ENCODE measurements at regions not wholly inside any gene's neighbourhood (a gene's known extent, or its start where the extent isn't known, plus 50 kb on each side); places are given as distances from the start of the nearest gene placed in this dataset.

- no peak overlapping the region for H3K4me2 ChIP-seq
- H3K27ac ChIP-seq: no peak overlapping the region
- ChIA-PET CTCF (interaction anchor here (1.0 kb wide), 1 partner anchor 11 kb away, joined by 3 read pairs; no protein-coding TSS in a partner anchor), POLR2A (no interaction called here)
- 52% methylated on average over 5 of the region's 5 CpGs for WGBS (ENCODE audit: missing lambda C conversion rate)
- no peak for ATAC-seq
- no peaks in the 10 kb centered on the region for H3K4me1 ChIP-seq
- no peak for FAIRE-seq
- no peak overlapping the region for H3K4me3 ChIP-seq
- no peak for DNase-seq (ENCODE audit: low read depth in 1 of 2, low spot score in 1 of 2)
- H3K9me3 ChIP-seq: peaks cover 8% of the 10 kb centered on the region
- no peak for TF ChIP-seq NFE2L2 (conservative IDR thresholded peaks at IDR 0.05; ENCODE audit: low read length)
- TF ChIP-seq ZC3H11A (IDR thresholded peaks at IDR 0.05): no peak
- TF ChIP-seq EHMT2 (IDR thresholded peaks at IDR 0.05; ENCODE audit: low read depth): no peak
- no peak for TF ChIP-seq BHLHE40 (IDR thresholded peaks at IDR 0.05; ENCODE audit: low read depth, low read length)
- no peak for TF ChIP-seq MAFK (IDR thresholded peaks at IDR 0.05; ENCODE audit: partially characterized antibody)
- no peak for TF ChIP-seq HOXA7 (CRISPR knock-in tag; IDR thresholded peaks at IDR 0.05)
- TF ChIP-seq JUN (IDR thresholded peaks at IDR 0.05): no peak
- TF ChIP-seq TP53 (CRISPR knock-in tag; IDR thresholded peaks at IDR 0.05): no peak
- TF ChIP-seq RCOR1 (IDR thresholded peaks at IDR 0.05; ENCODE audit: low read depth, low read length): no peak
- no peak for TF ChIP-seq CHD4 (IDR thresholded peaks at IDR 0.05; ENCODE audit: borderline replicate concordance)
- TF ChIP-seq RNF2 (IDR thresholded peaks at IDR 0.05; ENCODE audit: borderline replicate concordance, low read depth): no peak
These were observed 89.9 kb upstream of the STMND1 start for GRCh38 chr6:17011985-17012384.

- ATAC-seq: no peak
- no peak overlapping the region for H3K4me2 ChIP-seq
- H3K27ac ChIP-seq: no peak overlapping the region
- H3K4me3 ChIP-seq: no peak overlapping the region
- peaks cover 8% of the 10 kb centered on the region for H3K9me3 ChIP-seq
- H3K4me1 ChIP-seq: no peaks in the 10 kb centered on the region
- 31% methylated on average over 4 of the region's 4 CpGs for WGBS (ENCODE audit: missing lambda C conversion rate)
- no peak for TF ChIP-seq PBX3 (IDR thresholded peaks at IDR 0.05)
- TF ChIP-seq RFX5 (IDR thresholded peaks at IDR 0.05): no peak
- TF ChIP-seq CTCF (IDR thresholded peaks at IDR 0.05): no peak
- TF ChIP-seq TFCP2L1 (CRISPR knock-in tag; IDR thresholded peaks at IDR 0.05): no peak
- TF ChIP-seq HMGXB4 (CRISPR knock-in tag; IDR thresholded peaks at IDR 0.05; ENCODE audit: borderline replicate concordance): no peak
- TF ChIP-seq EHF (CRISPR knock-in tag; IDR thresholded peaks at IDR 0.05): no peak
- TF ChIP-seq HEYL (CRISPR knock-in tag; IDR thresholded peaks at IDR 0.05): no peak
- TF ChIP-seq RAD21 (conservative IDR thresholded peaks at IDR 0.05 in 1 of 2, IDR thresholded peaks at IDR 0.05 in 1 of 2): no peak
- no peak for TF ChIP-seq NR3C1 (IDR thresholded peaks at IDR 0.05)
- no peak for TF ChIP-seq SMC3 (IDR thresholded peaks at IDR 0.05)
- no peak for TF ChIP-seq EP300 (IDR thresholded peaks at IDR 0.05)
- TF ChIP-seq KDM1A (IDR thresholded peaks at IDR 0.05; ENCODE audit: low read depth): no peak
- no peak for TF ChIP-seq REST (IDR thresholded peaks at IDR 0.05)
- TF ChIP-seq BHLHE40 (IDR thresholded peaks at IDR 0.05; ENCODE audit: low read depth, low read length): no peak
- no peak for TF ChIP-seq ZFP36 (IDR thresholded peaks at IDR 0.05; ENCODE audit: borderline replicate concordance, partially characterized antibody)
- TF ChIP-seq CBX8 (IDR thresholded peaks at IDR 0.05): no peak
- TF ChIP-seq POLR2A (IDR thresholded peaks at IDR 0.05; ENCODE audit: low read length): no peak
- TF ChIP-seq CBX2 (IDR thresholded peaks at IDR 0.05; ENCODE audit: borderline replicate concordance, low read depth): no peak
- TF ChIP-seq USF2 (IDR thresholded peaks at IDR 0.05): no peak
- TF ChIP-seq CEBPB (IDR thresholded peaks at IDR 0.05): no peak
- CTCF ChIA-PET: no interaction called here
- no peak for DNase-seq (ENCODE audit: low read depth in 1 of 2, low spot score in 1 of 2)
- no peak for FAIRE-seq
- POLR2A ChIA-PET: no interaction called here
These were observed 94.1 kb upstream of the STMND1 start for GRCh38 chr6:17007749-17008148.
